ENCODE measurements at regions not wholly inside any gene's neighbourhood (a gene's known extent, or its start where the extent isn't known, plus 50 kb on each side); places are given as distances from the start of the nearest gene placed in this dataset.
A peak's percentile ranks its signal among the peaks of the same experiment; 100 is the strongest.

- Histone ChIP-seq H3K27me3 (ENCODE audit: control insufficient read depth in 3 of 3, insufficient read depth in 3 of 3, low read length in 3 of 3) (peaks cover 0 to 5% (median 0%) of the 10 kb centered on the region in 3 donors), H3K4me3 (ENCODE audit: low read depth in 1 of 3, low read length in 3 of 3) (no peak overlapping the region), H3K36me3 (ENCODE audit: control insufficient read depth in 3 of 3, insufficient read depth in 2 of 3, low read depth in 1 of 3, low read length in 3 of 3) (no peaks in the 10 kb centered on the region), H3K4me1 (ENCODE audit: control insufficient read depth in 3 of 3, insufficient read depth in 2 of 3, low read depth in 1 of 3, low read length in 2 of 3) (no peaks in the 10 kb centered on the region), H3K27ac (ENCODE audit: low read depth in 1 of 3, low read length in 2 of 3) (no peak overlapping the region), H3K9me3 (ENCODE audit: control insufficient read depth in 2 of 2, insufficient read depth in 1 of 2, low read depth in 1 of 2, low read length in 1 of 2) (no peaks in the 10 kb centered on the region)
- no peak for FAIRE-seq
- peak in 1 of 2 donors; percentile 39 for DNase-seq
- 65 to 81% (median 72%) methylated on average over 9 of the region's 9 CpGs for WGBS, 3 donors
Observed at GRCh38 chr6:53410508-53411258, 61.9 kb upstream of the ELOVL5 start.

GRCh38 chr6:53408826-53409225 is 60.1 kb upstream of the ELOVL5 start:
- Histone ChIP-seq H3K4me3 (ENCODE audit: low read depth in 1 of 3, low read length in 3 of 3) (no peak overlapping the region), H3K36me3 (ENCODE audit: control insufficient read depth in 3 of 3, insufficient read depth in 2 of 3, low read depth in 1 of 3, low read length in 3 of 3) (no peaks in the 10 kb centered on the region), H3K9me3 (ENCODE audit: control insufficient read depth in 2 of 2, insufficient read depth in 1 of 2, low read depth in 1 of 2, low read length in 1 of 2) (no peaks in the 10 kb centered on the region), H3K27me3 (ENCODE audit: control insufficient read depth in 3 of 3, insufficient read depth in 3 of 3, low read length in 3 of 3) (peaks cover 0 to 5% (median 0%) of the 10 kb centered on the region in 3 donors), H3K27ac (ENCODE audit: low read depth in 1 of 3, low read length in 2 of 3) (no peak overlapping the region), H3K4me1 (ENCODE audit: control insufficient read depth in 3 of 3, insufficient read depth in 2 of 3, low read depth in 1 of 3, low read length in 2 of 3) (no peaks in the 10 kb centered on the region)
- no peak for FAIRE-seq
- no peak for DNase-seq

- Histone ChIP-seq H3K27me3 (ENCODE audit: control insufficient read depth in 3 of 3, insufficient read depth in 3 of 3, low read length in 3 of 3) (no peaks in the 10 kb centered on the region), H3K36me3 (ENCODE audit: control insufficient read depth in 3 of 3, insufficient read depth in 2 of 3, low read depth in 1 of 3, low read length in 3 of 3) (no peaks in the 10 kb centered on the region), H3K4me3 (ENCODE audit: low read depth in 1 of 3, low read length in 3 of 3) (no peak overlapping the region), H3K4me1 (ENCODE audit: control insufficient read depth in 3 of 3, insufficient read depth in 2 of 3, low read depth in 1 of 3, low read length in 2 of 3) (no peaks in the 10 kb centered on the region), H3K9me3 (ENCODE audit: control insufficient read depth in 2 of 2, insufficient read depth in 1 of 2, low read depth in 1 of 2, low read length in 1 of 2) (no peaks in the 10 kb centered on the region), H3K27ac (ENCODE audit: low read depth in 1 of 3, low read length in 2 of 3) (no peak overlapping the region)
- DNase-seq: no peak
- FAIRE-seq: no peak
Observed at GRCh38 chr6:53399027-53399344, 50.2 kb upstream of the ELOVL5 start.

- WGBS, 3 donors: 81 to 94% (median 91%) methylated on average over 5 of the region's 5 CpGs
- no peaks in the 10 kb centered on the region for H3K4me1 ChIP-seq (ENCODE audit: control insufficient read depth in 3 of 3, insufficient read depth in 2 of 3, low read depth in 1 of 3, low read length in 2 of 3)
- no peaks in the 10 kb centered on the region for H3K36me3 ChIP-seq (ENCODE audit: control insufficient read depth in 3 of 3, insufficient read depth in 2 of 3, low read depth in 1 of 3, low read length in 3 of 3)
- H3K27me3 ChIP-seq (ENCODE audit: control insufficient read depth in 3 of 3, insufficient read depth in 3 of 3, low read length in 3 of 3): no peaks in the 10 kb centered on the region
- no peak overlapping the region for H3K4me3 ChIP-seq (ENCODE audit: low read depth in 1 of 3, low read length in 3 of 3)
- no peak overlapping the region for H3K27ac ChIP-seq (ENCODE audit: low read depth in 1 of 3, low read length in 2 of 3)
- FAIRE-seq: no peak
- no peaks in the 10 kb centered on the region for H3K9me3 ChIP-seq (ENCODE audit: control insufficient read depth in 2 of 2, insufficient read depth in 1 of 2, low read depth in 1 of 2, low read length in 1 of 2)
- DNase-seq: no peak
Observed at GRCh38 chr6:53398247-53399026, 49.7 kb upstream of the ELOVL5 start.

Data from small intestine (tissue), 7 donors.